HG03045 (cell line): ENCODE measurements at regions not wholly inside any gene's neighbourhood (a gene's known extent, or its start where the extent isn't known, plus 50 kb on each side); places are given as distances from the start of the nearest gene placed in this dataset.

ENCODE experiments used
- ATAC-seq: cut with Tn5 transposase; IDR thresholded peaks from one replicate; pipeline ENCODE4 v1.9.1; 2021; ENCODE audit warnings: mild to moderate bottlenecking, moderate library complexity; ENCODE audit not compliant: unreplicated experiment

DNA sequence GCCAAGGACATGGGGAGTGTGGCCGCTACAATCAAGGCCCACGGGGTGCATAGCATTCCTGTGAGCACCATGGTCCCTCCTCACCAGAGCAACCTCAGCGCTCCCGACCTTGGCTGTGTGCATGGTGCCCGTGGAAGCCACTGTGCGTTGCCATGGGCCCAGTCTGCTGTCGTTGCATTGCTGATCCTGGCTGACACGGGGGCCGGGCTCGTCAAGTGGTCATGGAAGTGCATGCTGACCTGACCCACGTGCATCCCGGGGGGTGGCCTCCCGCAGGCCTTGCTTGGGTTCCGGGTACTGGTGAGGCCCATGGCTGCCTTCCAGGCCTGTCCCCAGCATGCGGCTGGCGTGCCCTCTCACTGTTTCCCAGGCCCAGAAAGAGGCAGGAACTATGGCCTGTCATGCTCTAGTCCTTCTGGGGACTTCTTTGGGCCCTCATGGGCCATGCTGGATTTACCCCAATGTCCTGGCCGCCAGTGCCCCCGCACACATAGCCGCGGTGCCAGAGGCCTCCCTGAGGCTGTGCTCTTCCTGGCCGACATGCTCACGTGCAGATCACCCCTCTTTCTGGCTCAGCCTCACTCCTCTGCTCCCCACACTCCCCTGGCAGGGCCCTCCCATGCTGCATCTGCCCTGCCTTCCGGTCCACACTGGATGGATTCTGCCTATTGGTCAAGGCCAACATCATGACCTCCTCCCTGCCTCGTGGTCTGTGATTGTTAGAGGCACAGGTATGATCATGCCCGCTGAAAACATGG lies 1258.0 kb downstream of the BRD1 start:
- ATAC-seq = no peak

DNA sequence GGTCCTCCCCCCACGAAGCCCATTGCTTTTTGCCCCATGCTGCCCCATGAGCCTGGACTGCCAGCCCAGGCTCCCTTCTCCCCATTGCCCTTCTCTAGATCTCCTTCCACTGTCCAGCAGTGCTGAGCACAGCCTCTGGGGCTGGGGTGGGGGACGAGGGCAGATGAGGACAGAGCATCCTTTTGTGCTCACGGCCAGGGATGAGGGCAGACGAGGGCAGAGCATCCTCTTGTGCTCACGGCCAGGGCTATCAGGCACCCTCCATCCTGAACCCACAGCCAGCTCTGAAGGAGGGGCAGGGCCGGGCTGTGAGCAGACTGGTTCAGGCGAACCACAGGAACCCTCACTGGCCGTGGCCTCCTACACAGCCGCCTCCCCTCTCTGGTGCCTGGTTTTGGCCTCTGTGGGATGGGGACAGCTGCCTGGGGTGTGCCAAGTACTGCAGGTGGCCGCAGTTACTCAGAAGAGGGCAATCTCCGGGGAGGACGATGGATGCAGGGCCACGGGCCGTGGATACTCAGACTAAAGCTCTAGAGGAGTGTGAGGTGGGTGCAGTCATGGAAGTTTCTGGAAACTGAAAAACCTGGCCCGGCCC lies 1258.8 kb downstream of the BRD1 start:
- ATAC-seq = no peak

GRCh38 chr22:48567213-48567975 lies 1260.3 kb downstream of the BRD1 start:
- ATAC-seq = no peak

DNA sequence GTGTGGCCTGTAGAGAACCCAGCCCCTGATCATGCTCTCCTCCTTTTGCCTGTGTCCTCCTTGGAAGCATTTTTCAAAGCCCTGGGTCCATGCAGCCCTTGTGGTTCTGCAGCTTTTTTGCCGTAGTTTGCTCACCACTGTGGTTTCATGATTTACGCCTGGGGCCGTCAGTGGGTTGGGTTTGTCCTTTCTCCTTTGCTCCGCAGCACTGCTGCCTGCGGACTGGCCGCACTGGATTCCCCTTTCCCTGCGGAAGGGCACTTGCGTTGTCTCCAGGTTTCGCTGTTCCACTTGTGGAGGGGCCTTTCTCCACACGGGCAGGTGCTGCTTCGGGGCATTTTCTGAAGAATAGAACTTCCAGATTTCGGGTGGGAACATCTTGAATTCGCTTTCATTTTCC lies 1260.9 kb downstream of the BRD1 start:
- ATAC-seq = no peak

DNA sequence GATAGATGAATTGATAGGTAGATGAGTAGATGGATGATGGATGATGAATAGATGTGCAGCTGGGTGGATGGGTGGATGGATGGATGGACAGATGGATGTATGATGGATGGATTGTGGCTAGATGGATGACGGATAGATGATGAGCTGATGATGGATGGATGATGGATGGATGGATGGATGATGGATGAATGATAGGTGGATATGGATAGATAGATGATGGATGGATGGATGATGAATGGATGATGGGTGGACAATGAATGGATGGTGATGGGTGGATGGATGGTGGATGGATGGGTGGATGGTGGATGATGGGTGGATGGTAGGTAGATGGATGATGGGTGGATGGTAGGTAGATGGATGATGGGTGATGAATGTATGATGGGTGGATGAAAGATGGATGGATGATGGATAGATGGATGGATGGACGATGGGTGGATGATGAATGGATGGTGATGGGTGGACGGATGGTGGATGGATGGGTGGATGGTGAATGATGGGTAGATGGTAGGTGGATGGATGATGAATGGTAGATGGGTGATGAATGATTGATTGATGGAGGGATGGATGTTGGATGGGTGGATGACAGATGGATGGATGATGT lies 1261.7 kb downstream of the BRD1 start:
- ATAC-seq = no peak

- ATAC-seq = no peak
These were observed 1262.7 kb downstream of the BRD1 start for GRCh38 chr22:48564995-48565394.

DNA sequence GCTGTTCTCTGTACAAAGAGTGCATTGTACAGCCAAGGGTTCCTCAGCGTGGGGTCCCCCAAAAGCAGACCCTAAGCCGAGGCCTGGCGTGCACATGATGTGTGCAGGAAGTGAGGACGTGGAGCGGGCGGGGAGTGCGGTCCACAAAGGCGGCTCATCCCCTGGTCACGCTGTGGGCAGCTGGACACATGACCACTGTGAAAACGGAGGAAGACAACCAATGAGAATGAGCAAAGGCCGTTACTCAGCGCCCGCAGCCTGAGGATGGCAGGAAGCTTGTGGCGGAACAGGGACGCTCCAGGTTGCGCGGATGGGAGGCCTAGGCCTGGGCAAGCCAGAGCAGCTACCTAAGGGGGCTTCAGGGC lies 1263.7 kb downstream of the BRD1 start:
- no peak for ATAC-seq

- ATAC-seq = no peak
These were observed 1264.3 kb downstream of the BRD1 start for GRCh38 chr22:48563118-48563965.

DNA sequence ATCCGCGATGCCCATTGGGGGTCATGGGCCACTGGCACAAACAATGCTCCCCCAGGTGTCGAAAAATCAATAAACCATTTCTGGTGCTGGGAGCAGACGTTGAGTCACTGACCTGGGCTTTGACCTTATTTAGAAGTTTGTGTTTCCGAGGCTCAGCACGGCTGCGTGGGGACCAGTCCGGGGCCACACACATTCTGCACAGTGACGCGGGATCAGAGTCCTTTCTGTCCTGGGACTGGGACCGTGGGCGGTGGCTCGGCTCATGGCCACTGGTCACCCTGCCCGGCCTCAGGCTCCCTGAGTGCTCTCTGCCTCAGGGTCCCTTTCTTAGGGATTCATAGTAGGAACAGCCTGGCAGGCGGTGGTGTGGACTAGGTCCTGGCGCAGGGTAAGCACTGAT lies 1266.0 kb downstream of the BRD1 start:
- no peak for ATAC-seq

GRCh38 chr22:48560836-48561235 lies 1266.8 kb downstream of the BRD1 start:
- no peak for ATAC-seq

GRCh38 chr22:48560389-48560751 lies 1267.3 kb downstream of the BRD1 start:
- ATAC-seq = no peak

DNA sequence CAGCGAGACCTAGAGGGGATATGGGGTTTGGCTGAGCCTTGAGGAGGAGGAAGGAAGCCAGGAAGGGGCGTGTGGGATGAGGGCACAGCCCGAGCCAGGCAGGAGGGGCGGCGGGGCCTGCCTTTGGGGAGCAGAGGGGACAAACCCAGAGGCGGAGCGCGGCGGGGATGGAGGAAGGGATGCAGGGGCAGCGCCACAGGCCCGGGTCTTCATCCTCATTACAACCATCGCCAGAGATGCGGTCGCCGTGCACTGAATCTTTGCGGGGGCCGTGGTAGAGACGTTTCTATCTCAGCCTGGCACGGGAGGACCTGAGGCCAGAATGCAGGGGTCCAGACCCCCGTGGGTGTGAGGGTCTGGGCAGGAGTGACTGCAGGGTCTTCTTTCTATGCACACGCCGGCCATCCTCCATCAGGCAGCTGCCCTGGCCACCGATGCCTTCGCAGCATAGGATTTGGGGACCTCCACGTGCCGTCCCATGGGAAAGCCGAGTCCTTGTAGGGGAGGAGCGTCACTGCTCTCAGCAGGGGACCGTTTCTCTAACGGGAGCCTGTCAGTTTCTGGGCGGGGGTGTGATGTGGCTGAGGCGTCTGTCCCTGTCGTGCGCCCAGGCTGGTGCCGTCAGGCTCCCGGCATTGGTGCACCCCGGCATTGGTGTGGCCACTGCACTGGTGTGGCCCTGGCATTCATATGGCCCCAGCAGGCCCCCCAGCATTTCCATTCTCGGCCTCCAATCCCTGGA lies 1267.9 kb downstream of the BRD1 start:
- no peak for ATAC-seq

DNA sequence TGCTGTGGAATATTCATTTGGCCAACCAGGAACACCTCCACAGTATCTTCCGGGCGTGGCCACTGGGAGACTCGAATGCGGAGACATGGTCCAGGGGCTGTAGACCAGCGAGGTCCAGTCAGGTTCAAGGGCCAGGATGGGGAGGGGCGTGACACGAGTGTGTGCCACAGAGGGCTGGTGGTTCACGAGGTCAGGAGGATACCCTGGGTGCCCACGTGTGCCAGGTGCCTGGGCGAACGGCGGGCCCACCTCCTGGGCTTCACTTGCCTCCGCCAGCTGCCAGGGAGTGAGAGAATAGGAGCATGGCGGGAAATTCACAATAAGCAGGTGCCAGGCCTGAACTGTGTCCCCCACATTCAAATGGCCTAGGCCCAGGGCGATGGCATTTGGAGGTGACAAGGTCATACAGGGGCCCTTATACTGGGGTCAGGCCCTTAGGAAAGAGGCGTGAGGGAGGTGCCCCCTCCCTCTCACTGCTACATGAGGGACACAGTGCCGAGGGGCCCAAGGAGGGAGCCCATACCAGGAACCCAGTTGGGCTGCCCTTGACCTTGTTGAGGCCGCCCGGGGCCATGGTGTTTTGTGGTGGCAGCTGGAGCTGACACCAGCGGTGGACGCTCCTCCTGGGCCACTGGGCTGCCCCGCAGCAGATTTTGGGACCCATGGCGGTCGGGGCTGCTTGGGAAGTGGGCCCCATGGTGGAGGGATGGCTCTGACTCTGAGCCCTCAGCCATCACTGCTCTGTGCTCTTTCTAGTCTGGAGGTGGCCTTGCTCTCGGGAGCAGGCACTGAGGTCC lies 1268.9 kb downstream of the BRD1 start:
- ATAC-seq = no peak

DNA sequence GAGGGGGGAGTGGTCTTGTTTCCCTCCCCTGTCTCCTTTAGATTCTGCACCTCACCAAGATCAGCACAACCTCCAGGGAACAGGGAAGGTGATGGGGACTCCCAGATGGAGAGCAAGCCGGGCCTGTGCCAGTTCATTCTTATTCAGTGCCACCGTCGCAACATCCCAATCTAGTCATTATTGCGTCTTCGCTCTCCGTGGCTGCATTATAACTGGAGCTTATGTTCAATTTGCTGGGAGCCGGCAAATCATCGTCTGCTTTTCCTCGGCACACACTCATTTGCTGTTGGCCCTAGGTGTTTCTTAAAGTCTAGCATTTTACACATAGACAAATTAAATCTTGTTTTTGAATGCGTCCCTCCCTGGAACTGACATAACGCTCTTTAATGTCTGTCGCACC lies 1269.7 kb downstream of the BRD1 start:
- no peak for ATAC-seq

- ATAC-seq = no peak
These were observed 1270.2 kb downstream of the BRD1 start for GRCh38 chr22:48557473-48557872.

- ATAC-seq = no peak
These were observed 1270.9 kb downstream of the BRD1 start for GRCh38 chr22:48556751-48557150.

DNA sequence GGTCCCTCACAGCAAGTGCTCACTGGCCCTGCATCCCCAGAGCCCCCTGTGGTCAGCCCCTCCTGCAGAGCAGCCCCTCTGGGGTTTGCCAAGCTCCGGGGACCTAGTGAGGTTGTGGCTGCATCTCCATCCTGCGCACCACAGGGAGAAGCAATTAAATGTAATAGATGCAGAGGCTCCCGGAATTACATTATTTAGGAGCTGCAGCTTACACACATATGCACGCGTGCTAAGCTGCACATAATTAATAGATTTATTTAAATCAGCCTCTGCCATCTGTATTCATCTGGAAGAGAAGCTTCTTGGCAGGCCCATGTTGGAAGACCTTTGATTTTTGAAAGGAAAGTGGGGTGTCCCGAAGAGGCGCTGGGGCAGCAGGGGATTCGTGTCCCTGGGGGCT lies 1271.5 kb downstream of the BRD1 start:
- no peak for ATAC-seq

- no peak for ATAC-seq
These were observed 1272.1 kb downstream of the BRD1 start for GRCh38 chr22:48555606-48556005.

GRCh38 chr22:48554893-48555572 lies 1272.6 kb downstream of the BRD1 start:
- ATAC-seq = no peak
